GM19467 (cell line): ENCODE measurements at regions not wholly inside any gene's neighbourhood (a gene's known extent, or its start where the extent isn't known, plus 50 kb on each side); places are given as distances from the start of the nearest gene placed in this dataset.
A peak's percentile ranks its signal among the peaks of the same experiment; 100 is the strongest.
"Not testable (repeated sequence)": the region's sequence is repeated elsewhere in the genome, so short reads cannot be mapped to it uniquely, and the experiment has no call there.

ENCODE experiments used
- ATAC-seq: cut with Tn5 transposase; IDR thresholded peaks from one replicate; pipeline ENCODE4 v1.9.1; 2021; ENCODE audit warnings: mild to moderate bottlenecking, moderate library complexity; ENCODE audit not compliant: unreplicated experiment

DNA sequence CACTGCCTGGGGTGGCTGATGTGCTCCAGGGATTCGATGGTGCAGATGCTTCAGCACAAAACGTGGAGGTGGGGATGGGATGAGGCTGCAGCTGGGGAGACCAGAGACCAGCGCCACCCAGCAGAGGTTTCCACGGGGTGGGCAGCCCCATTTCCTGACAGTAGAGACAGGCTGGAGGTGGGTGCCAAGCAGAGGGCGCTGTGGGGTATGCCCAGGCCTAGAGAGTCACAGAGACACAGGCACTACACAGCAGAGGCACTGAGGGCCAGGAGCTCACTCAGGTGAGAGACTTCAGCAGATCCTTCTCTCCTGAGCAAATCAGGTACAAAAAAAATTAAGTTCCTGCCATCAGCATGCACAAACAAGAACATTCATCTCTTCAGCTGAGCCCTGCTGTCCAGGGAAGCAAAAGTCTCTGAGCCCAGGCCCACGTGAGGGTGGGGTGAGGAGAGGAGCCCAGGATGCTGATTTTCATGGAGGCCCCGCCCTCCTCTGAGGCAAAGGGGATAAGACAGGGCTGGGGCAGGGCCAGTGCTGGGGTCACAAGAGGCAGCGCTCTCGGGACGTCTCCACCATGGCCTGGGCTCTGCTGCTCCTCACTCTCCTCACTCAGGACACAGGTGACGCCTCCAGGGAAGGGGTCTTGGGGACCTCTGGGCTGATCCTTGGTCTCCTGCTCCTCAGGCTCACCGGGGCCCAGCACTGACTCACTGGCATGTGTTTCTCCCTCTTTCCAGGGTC is 53.1 kb downstream of the GGTLC2 start:
- no peak for ATAC-seq

DNA sequence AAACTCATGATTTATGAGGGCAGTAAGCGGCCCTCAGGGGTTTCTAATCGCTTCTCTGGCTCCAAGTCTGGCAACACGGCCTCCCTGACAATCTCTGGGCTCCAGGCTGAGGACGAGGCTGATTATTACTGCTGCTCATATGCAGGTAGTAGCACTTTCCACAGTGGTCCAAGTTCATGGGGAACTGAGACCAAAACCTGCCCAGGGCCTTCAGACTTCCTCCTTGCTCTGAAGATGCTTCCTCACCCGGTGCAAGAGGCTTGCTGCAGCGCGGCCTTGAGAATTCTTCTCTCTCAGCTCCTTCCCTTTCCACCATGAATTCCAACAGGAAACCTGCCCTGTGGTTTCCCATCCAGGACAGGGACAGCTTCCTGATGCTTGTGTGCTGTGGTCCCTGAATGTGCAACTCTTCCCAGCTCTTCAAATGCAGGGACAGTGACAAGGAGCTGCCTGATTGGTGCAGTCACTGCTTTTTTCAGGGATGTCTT is 53.9 kb downstream of the GGTLC2 start:
- no peak for ATAC-seq

DNA sequence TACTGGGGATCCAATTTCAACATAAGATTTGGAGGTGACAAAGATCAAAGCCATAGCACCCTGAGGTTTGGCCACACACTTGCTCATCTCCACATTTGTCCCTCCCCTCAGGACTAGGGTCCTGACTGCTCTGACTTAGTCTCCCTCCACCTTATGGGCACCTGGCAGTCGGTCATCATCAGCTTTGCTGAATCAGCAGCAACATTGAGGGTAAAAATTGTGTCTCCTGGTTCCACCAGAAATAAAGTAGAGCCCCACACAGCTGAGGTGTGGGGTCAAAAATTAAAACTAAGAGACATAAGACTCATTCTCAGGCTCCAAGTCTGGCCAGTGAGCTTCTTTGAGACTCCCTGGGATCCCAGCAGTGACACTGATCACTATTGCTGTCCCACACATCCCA is 56.2 kb downstream of the GGTLC2 start:
- ATAC-seq = no peak

DNA sequence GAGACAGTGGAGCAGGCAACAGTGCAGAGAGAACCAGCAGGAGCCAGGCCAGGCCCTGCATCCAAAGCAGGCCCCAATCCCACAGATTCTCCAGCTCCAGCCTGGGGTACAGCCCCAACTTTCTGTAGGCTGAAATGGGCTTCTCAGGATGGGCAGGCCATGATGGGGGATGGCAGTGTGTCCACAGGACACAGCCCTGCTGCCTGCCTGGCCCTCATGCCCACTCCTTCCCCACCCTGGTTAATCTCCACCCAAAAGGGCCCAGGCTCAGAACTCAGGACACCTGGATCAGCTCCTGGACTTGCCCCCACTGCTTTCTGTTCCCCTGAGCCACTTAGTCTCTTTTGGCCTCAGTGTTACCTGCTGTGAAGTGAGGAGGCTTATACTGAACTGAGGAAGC is 57.1 kb downstream of the GGTLC2 start:
- not testable (repeated sequence) for ATAC-seq

DNA sequence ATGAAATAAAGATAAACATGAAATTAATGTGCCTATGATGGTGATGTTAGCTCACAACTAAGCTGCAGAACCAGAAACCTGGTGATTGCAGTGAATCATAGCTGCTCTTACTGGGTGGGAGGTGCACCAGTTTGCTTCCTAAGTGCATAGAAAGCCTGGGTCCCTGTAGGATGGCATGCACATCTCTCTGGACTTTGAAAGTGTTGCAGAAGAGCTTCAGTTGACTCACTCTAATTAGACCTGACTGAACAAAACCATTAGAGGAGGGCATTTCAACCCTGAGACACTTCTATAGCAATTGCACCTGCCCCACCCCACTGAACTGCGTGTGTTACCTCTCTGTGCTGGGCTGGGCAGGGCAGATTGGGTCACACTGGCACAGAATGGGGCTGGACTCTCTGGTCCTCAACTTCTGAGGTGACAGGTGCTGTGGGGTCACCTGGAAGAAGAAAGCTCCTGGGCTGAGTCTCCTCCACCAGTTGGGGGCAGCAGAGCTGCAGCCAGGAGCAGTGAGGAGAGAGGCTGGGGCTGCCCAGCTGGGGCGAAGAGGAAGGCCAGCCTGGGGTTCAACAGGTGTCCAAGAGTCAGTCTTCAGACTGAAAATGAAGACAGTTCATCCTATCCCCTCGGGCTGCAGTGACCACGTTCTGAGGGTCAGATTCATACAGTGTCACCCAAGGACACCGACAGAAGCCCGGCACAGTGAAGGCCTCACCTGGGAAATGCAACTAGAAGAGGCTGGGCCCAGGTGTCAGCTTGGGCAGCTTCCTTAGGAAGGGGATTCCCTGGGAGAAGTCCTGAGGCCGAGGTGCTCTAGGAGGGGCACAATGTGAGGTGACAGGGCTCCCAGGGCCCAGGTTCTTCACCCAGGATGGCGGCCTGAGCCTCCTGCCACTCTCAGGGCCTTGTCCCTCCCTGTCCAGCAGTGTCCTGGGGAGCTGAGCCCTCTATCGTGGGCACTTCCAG is 58.1 kb downstream of the GGTLC2 start:
- no peak for ATAC-seq

DNA sequence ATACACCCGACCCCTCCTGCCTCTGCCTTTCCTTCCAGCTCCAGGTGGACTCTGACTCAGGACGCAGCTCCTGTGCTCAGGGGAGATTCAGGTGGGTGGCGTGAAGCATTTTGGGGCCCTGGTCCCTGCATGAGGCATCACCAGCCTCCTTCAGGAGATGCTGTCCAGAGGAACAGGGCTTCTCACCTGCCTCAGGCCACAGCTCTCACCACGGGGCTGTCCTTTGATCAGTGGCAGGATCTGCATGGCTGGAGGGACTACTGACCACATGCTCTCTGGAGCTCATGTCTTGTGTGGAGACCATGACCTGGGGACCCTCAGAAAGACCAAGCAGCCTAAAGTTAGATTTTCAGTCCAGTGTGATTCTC is 58.8 kb downstream of the GGTLC2 start:
- no peak for ATAC-seq

DNA sequence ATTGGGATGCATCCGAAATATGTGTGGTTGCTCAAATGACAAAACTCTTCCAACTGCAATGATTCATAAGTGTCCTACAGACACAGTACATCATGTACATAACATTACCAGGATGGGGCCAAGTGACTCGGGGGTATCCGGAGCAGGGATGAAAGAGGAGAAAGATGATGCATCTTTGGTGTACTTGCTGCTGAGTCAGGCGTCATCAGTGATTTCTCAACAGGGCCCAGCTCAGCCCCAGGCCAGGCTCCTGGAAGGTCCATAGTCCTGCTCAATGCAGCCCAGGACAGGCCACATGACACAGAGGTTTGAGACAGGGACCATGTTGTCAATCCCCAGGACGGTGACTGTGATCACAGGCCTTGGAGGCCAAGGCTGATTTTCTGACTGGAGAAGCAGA is 59.3 kb downstream of the GGTLC2 start:
- no peak for ATAC-seq

DNA sequence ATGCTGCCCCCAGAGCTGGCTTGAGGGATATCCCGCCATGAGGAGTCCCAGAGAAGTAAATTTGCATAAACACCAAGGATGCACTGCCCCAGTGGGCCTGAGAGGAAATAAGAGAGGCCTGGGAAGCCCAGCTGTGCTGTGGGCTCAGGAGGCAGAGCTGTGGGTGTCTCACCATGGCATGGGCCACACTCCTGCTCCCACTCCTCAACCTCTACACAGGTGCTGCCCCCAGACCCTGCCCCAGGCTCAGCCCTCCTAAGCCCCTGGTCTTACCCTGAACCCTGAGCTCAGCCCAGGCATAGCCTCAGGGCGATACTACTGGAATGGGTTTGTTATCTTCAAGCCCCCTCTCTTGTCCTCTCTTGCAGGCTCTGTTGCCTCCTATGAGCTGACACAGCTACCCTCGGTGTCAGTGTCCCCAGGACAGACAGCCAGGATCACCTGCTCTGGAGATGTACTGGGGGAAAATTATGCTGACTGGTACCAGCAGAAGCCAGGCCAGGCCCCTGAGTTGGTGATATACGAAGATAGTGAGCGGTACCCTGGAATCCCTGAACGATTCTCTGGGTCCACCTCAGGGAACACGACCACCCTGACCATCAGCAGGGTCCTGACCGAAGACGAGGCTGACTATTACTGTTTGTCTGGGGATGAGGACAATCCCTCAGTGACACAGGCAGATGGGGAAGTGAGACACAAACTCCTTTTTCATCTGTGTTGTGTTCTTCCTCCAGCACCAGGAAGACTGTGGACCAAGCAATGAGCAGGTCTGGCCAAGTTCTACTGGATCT is 59.9 kb downstream of the GGTLC2 start:
- ATAC-seq = no peak

DNA sequence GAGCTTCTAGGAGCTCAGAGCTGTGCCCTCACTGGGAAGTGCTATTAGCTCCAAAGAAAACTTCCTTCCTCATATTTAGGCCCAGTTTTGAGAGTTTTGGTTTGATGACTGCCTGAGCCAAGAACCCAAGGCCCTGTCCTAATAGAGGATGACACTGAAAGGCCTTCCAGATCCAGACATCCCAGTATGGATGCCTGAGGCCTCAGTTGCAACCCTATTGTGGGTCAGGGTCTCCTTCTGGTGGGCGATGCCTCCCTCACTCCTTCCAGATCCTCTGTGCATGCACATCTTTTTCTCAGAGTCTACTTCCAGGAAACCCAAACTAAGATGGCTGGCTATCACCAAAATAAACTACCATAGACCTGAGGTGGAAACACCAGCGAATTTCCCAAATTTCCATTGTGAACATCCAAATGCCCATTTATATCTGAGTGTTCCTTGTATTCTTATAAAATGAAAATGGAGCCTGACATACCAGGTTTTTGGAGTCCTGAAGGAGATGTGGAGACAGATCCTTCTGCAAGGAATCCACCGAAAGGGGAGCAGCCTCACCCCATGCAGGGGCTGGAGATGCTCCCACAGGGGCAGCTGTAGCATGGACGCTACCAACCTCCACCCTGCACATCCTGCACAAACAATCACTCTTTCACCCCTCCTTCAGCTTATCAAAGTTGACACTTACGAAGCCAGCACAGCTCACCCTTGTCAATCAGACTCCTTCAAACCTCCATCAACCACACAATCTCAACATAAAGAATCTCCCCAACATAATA is 61.1 kb downstream of the GGTLC2 start:
- no peak for ATAC-seq

DNA sequence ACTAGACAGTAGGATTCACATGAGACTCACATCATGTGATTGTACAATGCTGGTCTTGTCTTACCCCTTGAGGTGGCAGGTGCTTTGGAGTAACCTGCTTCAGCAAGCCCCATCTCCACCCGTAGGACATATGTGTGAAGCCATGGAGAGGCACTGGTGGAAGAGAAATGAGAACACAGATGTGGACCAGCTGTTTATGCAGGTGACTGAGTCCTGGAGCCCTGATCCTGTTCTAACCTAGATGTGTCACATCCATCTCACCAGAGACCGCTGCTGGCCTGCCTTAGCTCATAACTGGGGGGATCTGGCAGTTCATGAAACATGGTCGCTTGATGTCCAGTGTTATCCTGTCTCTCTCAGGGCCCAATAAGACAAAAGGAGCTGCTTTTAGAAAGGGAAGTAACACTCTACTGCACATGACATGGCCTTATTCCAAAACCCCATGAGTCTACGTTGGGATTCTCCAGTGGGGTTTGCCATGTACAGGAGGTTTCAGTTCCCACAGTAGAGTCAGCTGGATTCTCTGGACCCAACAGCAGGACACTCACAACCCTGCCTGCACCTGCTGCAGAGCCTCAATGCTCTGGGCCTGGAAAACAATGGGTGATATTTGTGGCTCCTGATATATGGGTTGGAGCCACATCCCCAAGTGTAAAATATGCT is 62.0 kb downstream of the GGTLC2 start:
- no peak for ATAC-seq

DNA sequence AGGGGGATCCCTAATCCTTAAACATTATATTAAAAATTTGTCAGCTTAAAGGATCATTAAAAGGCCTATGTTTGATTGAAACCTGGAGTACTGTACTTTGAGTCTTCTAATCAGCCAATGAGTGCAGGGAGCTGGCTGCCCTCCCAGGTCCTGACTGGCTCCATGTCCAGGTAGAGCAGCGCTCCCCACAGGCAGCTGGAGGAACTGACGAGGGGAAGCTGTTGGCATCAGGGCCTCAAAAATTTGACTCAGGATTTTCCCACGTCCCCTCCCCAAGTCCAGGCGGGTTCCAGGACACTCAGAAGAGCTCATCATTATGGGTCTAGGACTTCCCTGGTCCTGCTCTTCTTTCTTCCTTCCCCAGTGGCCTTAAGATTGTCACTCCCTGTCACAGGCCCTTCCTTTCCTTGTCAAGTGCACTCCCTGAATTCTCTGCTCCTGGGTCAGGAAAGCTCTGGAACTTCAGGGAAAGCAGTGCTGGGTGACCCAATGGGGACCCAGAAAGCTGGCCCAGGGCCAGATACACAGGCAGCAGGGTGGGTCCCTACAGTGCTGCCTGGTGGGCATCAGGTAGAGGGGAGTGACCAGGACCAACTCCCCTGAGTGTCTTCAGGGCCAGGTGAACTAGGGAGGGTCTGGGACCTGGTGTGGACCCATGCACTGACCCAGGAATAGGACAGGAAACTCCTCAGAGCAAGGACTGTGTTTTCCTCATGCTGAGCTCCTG is 65.5 kb downstream of the GGTLC2 start:
- ATAC-seq = no peak

DNA sequence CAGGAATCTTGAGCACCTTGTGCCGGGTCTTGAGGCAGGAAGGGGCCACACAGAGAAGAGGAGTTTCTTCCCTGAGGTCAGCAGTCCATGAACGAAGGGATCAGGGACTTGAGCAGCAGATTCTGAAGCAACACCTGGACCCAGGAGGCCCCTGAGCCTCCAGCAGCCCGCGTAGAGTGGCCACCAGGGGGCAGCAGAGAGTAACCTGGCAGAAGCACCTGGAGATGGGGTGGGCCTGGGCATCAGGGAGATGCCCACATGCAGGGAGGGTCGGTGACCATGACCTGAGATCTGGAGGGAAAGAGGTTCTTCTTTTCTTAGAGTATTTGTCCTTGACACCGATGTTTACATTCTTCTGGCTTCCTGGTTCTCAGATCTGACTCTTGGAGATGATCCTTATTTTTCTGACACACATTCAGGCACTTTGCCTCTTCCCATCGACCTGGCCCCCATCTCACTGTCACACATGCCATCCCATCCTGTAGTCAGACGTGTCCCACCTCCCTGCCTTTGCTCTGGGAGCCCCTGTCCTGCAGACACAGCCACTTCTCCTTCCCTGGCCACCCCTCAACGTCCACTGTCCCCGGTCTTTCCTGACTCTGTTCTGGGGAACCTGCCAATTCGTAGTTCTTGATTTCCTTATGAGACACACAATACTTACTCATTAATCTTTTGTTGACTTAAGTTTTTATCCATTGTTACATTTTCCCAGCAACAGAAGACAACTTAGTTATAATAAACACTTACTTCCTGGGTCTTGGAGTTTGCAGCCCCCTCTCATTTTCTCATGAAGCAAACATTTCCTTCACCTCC is 66.5 kb downstream of the GGTLC2 start:
- no peak for ATAC-seq

DNA sequence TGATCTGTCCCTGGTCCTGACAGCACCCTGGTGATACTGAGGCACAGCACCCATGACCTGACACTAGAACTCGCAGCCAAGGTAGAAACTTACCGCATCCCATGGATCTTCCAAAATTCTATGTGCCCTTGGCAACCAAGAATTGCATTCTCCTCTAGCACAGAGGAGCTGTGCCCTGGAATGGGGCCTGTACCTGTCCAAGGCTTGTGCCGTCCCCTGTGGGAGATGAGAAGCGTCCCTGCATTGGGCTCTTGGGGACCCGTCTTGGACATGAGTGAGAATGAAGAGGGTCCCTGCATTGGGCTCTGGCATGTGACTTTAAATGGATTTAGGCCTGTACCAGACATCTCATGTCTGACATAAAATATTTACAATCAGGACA is 67.1 kb downstream of the GGTLC2 start:
- no peak for ATAC-seq

DNA sequence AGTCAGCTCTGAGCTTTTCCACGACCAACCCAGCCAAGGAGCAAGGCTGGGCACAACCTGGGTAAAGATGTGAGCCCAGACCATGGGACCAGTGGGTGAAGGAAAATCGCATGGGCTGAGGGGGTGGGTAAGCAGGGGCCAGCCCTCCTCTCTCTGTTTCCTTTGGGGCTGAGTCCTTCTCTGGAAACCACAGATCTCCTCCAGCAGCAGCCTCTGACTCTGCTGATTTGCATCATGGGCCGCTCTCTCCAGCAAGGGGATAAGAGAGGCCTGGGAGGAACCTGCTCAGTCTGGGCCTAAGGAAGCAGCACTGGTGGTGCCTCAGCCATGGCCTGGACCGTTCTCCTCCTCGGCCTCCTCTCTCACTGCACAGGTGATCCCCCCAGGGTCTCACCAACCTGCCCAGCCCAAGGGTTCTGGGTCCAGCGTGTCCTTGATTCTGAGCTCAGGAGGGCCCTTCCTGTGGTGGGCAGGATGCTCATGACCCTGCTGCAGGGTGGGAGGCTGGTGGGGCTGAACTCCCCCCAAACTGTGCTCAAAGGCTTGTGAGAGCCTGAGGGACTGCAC is 67.8 kb downstream of the GGTLC2 start:
- no peak for ATAC-seq

DNA sequence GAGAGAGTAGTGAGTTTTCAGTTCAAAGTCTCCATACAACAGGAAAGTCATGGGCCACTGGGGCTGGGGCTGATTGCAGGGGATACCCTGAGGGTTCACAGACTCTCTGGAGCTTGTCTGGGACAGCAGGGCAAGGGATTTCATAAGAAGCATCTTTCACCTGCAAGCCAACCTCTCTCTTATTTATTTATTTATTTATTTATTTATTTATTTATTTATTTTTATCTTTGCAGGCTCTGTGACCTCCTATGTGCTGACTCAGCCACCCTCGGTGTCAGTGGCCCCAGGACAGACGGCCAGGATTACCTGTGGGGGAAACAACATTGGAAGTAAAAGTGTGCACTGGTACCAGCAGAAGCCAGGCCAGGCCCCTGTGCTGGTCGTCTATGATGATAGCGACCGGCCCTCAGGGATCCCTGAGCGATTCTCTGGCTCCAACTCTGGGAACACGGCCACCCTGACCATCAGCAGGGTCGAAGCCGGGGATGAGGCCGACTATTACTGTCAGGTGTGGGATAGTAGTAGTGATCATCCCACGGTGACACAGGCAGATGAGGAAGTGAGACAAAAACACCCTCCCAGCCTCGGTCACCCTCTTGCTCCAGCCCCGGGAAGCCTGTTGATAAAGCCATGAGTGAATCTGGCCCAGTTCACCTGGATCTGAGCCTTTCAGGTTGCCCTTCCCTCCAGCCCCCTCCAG is 68.4 kb downstream of the GGTLC2 start:
- no peak for ATAC-seq

DNA sequence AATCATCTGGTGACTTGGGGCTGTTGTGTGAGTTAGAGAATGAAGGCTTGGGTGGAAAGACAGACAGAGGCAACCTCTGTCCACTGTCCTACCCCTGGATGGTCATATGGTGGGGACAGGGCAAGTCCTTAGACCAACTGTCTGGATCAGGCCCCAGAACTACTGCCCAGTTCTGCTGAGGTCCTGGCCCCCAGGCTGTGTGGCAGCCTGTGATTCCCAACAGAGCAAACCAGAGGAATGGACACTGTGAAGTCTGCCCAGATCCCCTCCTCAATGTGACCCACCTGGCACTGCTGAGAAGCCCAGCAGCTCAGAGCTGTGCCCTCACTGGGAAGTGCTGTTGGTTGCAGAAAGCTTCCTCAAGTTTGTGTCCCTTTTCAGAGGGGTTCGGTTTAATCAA is 69.0 kb downstream of the GGTLC2 start:
- no peak for ATAC-seq

DNA sequence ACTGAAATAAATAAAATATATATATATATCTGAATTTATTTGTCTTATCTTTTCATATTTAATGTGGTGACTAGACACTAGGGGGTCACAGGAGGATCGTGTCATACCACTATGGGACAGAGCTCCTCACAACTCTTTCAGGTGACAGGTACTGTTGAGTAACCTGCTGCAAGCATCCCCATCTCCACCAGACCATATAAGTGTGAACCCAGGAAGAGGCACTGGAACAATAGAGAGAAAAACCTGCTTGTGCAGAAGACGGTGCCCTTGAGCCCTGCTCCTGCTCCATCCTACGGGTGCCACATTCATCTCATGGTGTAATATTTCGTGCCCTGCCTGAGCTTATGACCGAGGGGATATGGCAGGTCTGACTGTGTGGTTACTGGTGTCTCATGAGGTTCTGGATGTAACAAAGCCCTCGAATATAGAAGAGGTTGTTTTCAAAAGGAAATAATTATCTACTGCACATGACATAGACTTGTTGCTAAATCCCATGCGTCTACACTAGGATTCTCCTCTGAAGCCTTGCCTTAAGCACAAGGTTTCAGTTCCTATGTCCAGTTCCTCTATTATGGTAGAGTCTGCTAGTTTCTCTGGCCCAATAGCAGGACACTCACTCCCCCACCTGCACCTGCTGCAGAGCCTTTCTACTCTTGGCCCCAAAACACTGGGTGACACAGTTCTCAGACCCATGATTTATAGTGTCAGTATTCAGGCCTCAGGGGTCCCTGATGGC is 70.4 kb downstream of the GGTLC2 start:
- ATAC-seq = peak; percentile 75
